GM12891 (cell line): ENCODE measurements at regions not wholly inside any gene's neighbourhood (a gene's known extent, or its start where the extent isn't known, plus 50 kb on each side); places are given as distances from the start of the nearest gene placed in this dataset.

ENCODE experiments used
- POLR2A ChIP-seq: IDR thresholded peaks from 2 replicates; pipeline ENCODE4 v1.6.1; 2011; ENCODE audit warnings: low read depth, low read length, control low read depth
- TAF1 ChIP-seq: IDR thresholded peaks from 2 replicates; pipeline ENCODE4 v1.6.1; 2011; ENCODE audit warnings: low read depth, low read length, control low read depth

GRCh38 chr7:123271856-123272255 lies 72.1 kb upstream of the SLC13A1 start:
- TF ChIP-seq TAF1 (no peak), POLR2A (no peak)
